Loucy (cell line): ENCODE measurements at regions not wholly inside any gene's neighbourhood (a gene's known extent, or its start where the extent isn't known, plus 50 kb on each side); places are given as distances from the start of the nearest gene placed in this dataset.

Source experiments
- EZH2phosphoT487 ChIP-seq: fragments of 200-600 bp; IDR thresholded peaks from 2 replicates; pipeline ENCODE4 v1.6.1; 2018; ENCODE audit warnings: antibody characterized with exemption, mild to moderate bottlenecking, moderate library complexity, borderline replicate concordance
- TF ChIP-seq, protein P1 (sequence below): fragments of 200-600 bp; sonication (generic); conservative IDR thresholded peaks from 2 replicates; pipeline ENCODE4 v1.5.1; 2014; ENCODE audit warnings: mild to moderate bottlenecking, antibody characterized with exemption, low read length

DNA sequence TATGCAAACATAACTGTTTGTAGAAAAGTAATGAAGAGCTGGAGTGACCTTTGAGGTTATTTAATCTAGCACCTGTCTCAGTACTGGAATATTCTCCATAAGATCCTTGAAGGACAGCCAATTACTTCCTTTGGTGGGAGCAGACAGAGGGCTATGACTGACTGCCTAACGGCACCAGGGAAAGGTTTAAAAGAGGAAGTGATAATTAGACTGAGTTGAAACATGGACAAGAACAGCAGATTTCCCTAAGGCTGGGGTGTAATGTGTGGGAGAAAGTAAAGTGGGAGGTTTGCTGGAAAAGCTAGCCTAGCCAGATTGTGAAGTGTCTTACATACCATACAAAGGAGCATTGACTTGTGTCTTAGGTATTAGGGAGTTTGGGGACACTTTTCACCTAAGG is 191.3 kb upstream of the PCDH9 start:
- TF ChIP-seq, protein P1, sequence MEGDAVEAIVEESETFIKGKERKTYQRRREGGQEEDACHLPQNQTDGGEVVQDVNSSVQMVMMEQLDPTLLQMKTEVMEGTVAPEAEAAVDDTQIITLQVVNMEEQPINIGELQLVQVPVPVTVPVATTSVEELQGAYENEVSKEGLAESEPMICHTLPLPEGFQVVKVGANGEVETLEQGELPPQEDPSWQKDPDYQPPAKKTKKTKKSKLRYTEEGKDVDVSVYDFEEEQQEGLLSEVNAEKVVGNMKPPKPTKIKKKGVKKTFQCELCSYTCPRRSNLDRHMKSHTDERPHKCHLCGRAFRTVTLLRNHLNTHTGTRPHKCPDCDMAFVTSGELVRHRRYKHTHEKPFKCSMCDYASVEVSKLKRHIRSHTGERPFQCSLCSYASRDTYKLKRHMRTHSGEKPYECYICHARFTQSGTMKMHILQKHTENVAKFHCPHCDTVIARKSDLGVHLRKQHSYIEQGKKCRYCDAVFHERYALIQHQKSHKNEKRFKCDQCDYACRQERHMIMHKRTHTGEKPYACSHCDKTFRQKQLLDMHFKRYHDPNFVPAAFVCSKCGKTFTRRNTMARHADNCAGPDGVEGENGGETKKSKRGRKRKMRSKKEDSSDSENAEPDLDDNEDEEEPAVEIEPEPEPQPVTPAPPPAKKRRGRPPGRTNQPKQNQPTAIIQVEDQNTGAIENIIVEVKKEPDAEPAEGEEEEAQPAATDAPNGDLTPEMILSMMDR: no peak
- no peak for TF ChIP-seq EZH2phosphoT487
